ENCODE measurements at regions not wholly inside any gene's neighbourhood (a gene's known extent, or its start where the extent isn't known, plus 50 kb on each side); places are given as distances from the start of the nearest gene placed in this dataset.

- TF ChIP-seq POLR2AphosphoS5 (IDR thresholded peaks at IDR 0.05), result no peak
- TF ChIP-seq, protein P1, sequence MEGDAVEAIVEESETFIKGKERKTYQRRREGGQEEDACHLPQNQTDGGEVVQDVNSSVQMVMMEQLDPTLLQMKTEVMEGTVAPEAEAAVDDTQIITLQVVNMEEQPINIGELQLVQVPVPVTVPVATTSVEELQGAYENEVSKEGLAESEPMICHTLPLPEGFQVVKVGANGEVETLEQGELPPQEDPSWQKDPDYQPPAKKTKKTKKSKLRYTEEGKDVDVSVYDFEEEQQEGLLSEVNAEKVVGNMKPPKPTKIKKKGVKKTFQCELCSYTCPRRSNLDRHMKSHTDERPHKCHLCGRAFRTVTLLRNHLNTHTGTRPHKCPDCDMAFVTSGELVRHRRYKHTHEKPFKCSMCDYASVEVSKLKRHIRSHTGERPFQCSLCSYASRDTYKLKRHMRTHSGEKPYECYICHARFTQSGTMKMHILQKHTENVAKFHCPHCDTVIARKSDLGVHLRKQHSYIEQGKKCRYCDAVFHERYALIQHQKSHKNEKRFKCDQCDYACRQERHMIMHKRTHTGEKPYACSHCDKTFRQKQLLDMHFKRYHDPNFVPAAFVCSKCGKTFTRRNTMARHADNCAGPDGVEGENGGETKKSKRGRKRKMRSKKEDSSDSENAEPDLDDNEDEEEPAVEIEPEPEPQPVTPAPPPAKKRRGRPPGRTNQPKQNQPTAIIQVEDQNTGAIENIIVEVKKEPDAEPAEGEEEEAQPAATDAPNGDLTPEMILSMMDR (IDR thresholded peaks at IDR 0.05 in 8 of 11, conservative IDR thresholded peaks at IDR 0.05 in 3 of 11), result no peak
Observed at GRCh38 chr5:164708831-164709230, 1203.4 kb downstream of the MAT2B start.
